ENCODE measurements at regions not wholly inside any gene's neighbourhood (a gene's known extent, or its start where the extent isn't known, plus 50 kb on each side); places are given as distances from the start of the nearest gene placed in this dataset.

- H3K27me3 ChIP-seq = no peaks in the 10 kb centered on the region
- no peaks in the 10 kb centered on the region for H3K4me1 ChIP-seq
- no peak overlapping the region for H3K27ac ChIP-seq
- DNase-seq (ENCODE audit: low spot score) = no peak
- H3K9me3 ChIP-seq = no peaks in the 10 kb centered on the region
- no peaks in the 10 kb centered on the region for H3K36me3 ChIP-seq
- no peak for TF ChIP-seq CTCF (IDR thresholded peaks at IDR 0.05)
- no peak overlapping the region for H3K4me3 ChIP-seq
These were observed 685.0 kb downstream of the SLITRK1 start for GRCh38 chr13:83197316-83197715.

- no peak overlapping the region for H3K4me3 ChIP-seq
- H3K27ac ChIP-seq = no peak overlapping the region
- TF ChIP-seq CTCF (IDR thresholded peaks at IDR 0.05) = no peak
- DNase-seq (ENCODE audit: low spot score) = no peak
- H3K9me3 ChIP-seq = no peaks in the 10 kb centered on the region
- no peaks in the 10 kb centered on the region for H3K27me3 ChIP-seq
- H3K36me3 ChIP-seq = no peaks in the 10 kb centered on the region
- no peaks in the 10 kb centered on the region for H3K4me1 ChIP-seq
These were observed 692.3 kb downstream of the SLITRK1 start for GRCh38 chr13:83190020-83190419.

- DNase-seq (ENCODE audit: low spot score) = no peak
- no peak for TF ChIP-seq CTCF (IDR thresholded peaks at IDR 0.05)
- H3K9me3 ChIP-seq = no peaks in the 10 kb centered on the region
- H3K27me3 ChIP-seq = no peaks in the 10 kb centered on the region
- no peaks in the 10 kb centered on the region for H3K4me1 ChIP-seq
- no peak overlapping the region for H3K27ac ChIP-seq
- no peak overlapping the region for H3K4me3 ChIP-seq
- H3K36me3 ChIP-seq = no peaks in the 10 kb centered on the region
These were observed 697.5 kb downstream of the SLITRK1 start for GRCh38 chr13:83184819-83185218.

GRCh38 chr13:83184150-83184475 is 698.2 kb downstream of the SLITRK1 start:
- H3K27ac ChIP-seq = no peak overlapping the region
- no peaks in the 10 kb centered on the region for H3K27me3 ChIP-seq
- H3K4me3 ChIP-seq = no peak overlapping the region
- H3K36me3 ChIP-seq = no peaks in the 10 kb centered on the region
- no peaks in the 10 kb centered on the region for H3K4me1 ChIP-seq
- no peaks in the 10 kb centered on the region for H3K9me3 ChIP-seq
- no peak for DNase-seq (ENCODE audit: low spot score)
- TF ChIP-seq CTCF (IDR thresholded peaks at IDR 0.05) = no peak

- TF ChIP-seq CTCF (IDR thresholded peaks at IDR 0.05) = no peak
- no peak overlapping the region for H3K4me3 ChIP-seq
- H3K9me3 ChIP-seq = no peaks in the 10 kb centered on the region
- no peaks in the 10 kb centered on the region for H3K27me3 ChIP-seq
- no peak overlapping the region for H3K27ac ChIP-seq
- no peaks in the 10 kb centered on the region for H3K4me1 ChIP-seq
- no peaks in the 10 kb centered on the region for H3K36me3 ChIP-seq
- DNase-seq (ENCODE audit: low spot score) = no peak
These were observed 698.7 kb downstream of the SLITRK1 start for GRCh38 chr13:83183439-83184149.

- Histone ChIP-seq H3K4me1 (no peaks in the 10 kb centered on the region), H3K9me3 (no peaks in the 10 kb centered on the region), H3K27ac (no peak overlapping the region), H3K36me3 (no peaks in the 10 kb centered on the region), H3K27me3 (no peaks in the 10 kb centered on the region), H3K4me3 (no peak overlapping the region)
- no peak for DNase-seq (ENCODE audit: low spot score)
- no peak for TF ChIP-seq CTCF (IDR thresholded peaks at IDR 0.05)
These were observed 699.4 kb downstream of the SLITRK1 start for GRCh38 chr13:83182845-83183244.
